ENCODE measurements at regions not wholly inside any gene's neighbourhood (a gene's known extent, or its start where the extent isn't known, plus 50 kb on each side); places are given as distances from the start of the nearest gene placed in this dataset.

DNA sequence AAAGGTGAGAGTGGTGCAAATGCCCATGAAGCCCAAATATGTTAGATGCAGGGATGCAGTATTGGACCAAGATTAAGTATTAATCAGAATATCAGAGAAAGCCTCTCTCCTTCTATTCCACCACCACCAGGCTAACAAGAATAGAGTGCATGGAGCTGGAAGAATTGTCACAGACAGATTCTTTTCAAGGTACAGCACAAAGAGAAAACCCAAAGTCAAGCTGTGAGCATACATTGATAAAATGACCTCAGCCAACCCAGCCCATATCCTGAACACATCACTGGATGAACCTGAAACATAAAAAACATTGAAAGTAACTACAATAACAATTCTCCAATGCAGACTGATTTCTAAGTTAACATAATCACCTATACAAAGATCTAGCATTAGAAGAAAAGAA lies 445.7 kb upstream of the NETO1 start:
- intact Hi-C loops (cut with DNase I) = no loop called here

DNA sequence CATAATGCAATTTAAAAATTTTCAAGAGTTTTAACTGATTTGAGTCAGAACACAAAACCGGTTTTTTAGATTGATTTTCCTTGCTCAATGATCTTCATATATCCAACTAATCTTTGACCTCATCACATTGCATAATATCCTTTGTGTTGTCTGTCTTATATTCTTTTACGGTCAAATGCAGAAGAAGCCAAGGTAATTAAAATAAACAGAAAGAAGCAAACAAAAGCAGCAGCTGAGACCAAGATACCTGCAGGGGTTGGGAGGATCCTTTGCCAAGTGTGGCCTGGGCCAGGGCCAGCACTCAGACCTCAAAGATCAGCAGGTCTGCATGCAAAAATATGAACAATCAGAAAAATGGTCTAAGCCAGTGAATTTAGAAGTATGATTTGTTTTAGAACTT lies 428.9 kb upstream of the NETO1 start:
- intact Hi-C loops (cut with DNase I) = no loop called here
- no peak for DNase-seq (ENCODE audit: low spot score)

More for the DNA sequence above, 445.7 kb upstream of the NETO1 start:
- DNase-seq (ENCODE audit: low spot score) = no peak

DNA sequence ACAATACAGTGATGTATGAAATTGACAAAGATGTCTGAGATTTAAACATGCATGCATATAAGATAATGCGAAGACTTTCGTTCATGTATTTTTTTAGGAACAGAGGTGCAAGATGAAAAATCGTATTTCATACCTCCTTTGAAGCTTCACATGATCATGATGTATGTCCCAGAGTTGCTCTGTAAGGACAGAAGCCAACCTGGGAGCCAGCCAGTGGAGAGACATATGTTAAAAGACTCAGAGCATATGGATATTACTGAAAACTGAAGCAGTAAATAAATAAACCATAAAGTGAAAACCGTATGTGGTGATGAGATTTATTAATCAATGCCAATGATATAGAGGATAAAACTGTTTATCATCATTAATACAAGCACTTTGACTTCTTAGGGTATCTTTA lies 424.4 kb upstream of the NETO1 start:
- intact Hi-C loops (cut with DNase I) = no loop called here
- no peak for DNase-seq (ENCODE audit: low spot score)

DNA sequence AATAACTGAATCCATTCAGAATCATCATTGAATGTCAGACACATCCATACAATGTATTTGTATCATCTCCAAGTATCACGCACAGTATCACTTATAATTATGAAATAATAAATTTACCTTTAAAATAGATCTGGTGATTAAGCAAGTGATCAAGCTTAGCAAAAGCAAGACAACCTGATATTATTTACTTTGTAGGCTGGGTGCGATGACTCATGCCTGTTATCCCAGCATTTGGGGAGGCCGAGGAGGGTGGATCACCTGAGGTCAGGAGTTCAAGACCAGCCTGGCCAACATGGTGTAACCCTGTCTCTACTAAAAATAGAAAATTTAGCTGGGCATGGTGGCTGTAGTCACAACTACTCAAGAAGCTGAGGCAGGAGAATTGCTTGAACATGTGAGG lies 421.0 kb upstream of the NETO1 start:
- intact Hi-C loops (cut with DNase I) = no loop called here
- no peak for DNase-seq (ENCODE audit: low spot score)

DNA sequence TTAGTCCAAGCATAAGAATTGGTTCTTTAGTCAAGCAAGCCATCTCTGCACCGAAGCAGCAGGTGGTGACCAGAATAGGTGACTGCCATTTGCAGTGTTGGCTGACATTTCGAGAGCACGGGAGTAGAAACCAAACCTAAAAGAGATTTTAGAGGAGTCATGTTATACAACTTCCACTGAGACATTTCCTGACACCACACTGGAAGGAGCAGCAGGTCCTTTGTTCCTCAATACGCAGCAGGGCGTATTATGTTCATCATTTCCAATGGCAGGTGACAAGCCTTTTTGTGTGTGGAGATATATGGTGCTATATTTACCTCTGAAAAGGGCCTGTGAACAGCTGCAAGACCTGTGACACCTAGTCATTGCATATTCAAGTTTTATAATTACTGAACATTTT lies 418.8 kb upstream of the NETO1 start:
- no peak for DNase-seq (ENCODE audit: low spot score)
- intact Hi-C loops (cut with DNase I) = no loop called here

DNA sequence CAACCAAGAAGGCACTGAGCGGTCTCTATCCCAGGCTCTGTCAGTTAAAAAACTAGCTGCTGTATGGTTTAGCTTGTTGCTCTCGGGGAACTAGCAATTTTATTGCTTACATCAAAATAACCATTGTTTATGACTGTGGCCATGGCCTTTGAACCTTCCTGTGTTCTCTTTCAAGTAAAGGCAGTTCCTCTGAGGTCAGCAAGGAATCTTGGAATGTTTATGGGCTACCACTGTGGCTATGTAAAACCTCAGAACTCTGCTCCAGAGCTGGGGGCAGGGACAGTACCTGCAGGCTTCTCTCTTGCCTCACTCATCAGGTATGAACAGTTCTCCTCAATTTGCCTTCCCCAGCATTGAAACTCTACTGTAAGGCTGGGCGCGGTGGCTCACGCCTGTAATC lies 416.0 kb upstream of the NETO1 start:
- DNase-seq (ENCODE audit: low spot score) = no peak
- intact Hi-C loops (cut with DNase I) = no loop called here

DNA sequence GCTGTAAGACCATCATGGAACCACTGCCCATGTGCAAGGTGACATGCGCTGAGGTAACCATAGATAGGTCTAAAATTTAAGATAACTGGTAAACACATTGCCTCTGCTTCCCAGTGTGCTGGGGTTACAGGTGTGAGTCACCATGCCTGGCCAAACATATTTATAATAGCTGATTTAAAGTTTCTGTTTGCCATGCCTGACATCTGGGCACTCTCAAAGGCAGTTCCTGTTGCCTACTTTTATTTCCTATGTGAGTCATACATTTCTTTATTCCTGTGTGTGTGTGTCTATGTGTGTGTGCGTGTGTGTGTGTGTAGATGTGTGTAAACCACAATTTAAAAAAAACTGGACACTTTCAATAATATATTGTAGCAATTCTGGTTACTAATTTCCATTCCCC lies 415.2 kb upstream of the NETO1 start:
- no peak for DNase-seq (ENCODE audit: low spot score)
- intact Hi-C loops (cut with DNase I) = no loop called here

DNA sequence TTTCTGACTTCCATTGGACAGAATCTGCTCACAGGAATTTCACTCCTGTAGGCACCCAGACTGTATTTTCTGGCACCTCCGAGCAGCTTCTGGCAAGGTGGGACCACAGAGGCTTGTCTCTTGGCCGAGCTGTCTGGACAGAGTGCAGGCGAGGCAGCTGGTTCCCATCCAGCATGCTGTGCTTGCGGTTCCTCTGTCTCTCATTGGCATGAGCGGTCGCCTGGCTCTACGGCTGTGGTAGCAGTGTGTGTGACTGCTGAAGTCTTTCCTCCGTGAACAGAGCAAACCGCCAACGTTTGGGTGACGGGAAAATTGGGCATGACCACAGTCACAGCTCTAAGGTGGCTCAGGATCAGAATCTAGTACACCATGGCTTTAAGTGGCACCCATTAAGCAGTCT lies 411.7 kb upstream of the NETO1 start:
- intact Hi-C loops (cut with DNase I) = loop anchor here (2.0 kb wide), 1 partner anchor 39 kb away; no protein-coding TSS in a partner anchor
- DNase-seq (ENCODE audit: low spot score) = peak; percentile 87

DNA sequence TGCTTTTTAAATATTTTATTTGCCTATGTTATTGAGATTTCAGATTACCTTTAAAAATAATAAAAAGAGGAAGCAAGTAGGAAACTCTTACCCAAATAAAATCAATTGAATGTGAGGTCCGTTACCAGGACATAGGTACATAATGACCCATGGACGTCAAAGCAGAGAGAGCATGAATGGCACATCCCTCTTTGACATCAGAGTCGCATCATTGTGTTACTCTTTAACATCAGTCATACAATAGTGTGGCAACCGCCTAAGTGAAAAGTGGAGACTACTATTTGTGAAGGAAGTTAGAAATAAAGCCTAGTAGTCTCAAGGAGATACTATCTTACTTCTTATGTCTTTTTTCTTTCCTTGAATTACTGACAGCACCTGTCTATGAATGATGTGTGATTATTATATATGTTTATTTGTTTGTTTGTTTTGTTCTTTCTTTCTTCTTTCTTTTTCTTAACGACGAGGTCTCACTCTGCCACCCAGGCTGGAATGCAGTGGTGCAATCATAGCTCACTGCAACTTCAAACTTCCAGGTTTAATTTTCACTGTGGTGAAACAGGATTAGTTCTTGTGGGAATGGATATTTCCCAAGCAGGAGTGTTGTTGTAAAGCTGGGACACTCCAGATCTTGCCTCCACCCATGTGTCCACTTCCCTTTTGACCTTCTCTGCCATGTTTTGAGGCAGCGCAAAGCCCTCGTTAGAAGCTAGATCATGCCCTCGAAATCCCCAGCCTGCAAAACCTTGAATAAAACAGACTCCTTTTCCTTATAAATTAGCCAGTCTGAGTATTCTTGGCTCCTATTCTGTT lies 407.2 kb upstream of the NETO1 start:
- intact Hi-C loops (cut with DNase I) = no loop called here
- no peak for DNase-seq (ENCODE audit: low spot score)

DNA sequence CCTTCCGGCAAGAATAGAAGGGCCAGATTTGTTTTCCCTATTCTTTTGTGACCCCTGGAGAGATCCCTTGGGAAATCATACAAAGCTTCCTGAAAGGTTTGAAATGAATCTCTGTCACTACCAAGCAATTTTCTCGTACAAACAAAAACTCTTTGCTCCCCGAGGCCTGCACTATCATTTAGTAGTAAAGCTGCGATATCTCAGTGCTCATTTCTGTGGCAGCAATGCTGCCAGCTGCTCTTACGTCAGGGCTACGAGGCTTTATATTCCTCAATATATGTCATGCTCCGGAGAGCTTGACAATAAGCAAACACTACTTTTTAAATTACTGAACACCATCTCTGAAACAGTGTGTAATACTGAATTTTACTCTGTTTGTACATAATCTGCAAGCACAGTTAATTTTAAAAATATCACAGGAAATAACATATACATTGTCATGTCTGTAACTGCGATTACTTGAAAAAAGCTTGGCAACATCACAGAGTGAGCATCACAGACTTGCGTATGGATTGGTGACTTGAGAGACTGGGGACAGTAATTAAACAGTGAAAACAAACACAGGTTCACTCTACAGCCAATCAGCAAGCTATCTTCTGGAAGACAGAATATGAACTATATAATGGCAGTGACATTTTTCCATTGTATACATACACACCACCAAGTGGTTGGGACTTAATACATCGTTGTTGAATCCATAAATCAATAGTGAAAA lies 403.3 kb upstream of the NETO1 start:
- DNase-seq (ENCODE audit: low spot score) = no peak
- intact Hi-C loops (cut with DNase I) = no loop called here

DNA sequence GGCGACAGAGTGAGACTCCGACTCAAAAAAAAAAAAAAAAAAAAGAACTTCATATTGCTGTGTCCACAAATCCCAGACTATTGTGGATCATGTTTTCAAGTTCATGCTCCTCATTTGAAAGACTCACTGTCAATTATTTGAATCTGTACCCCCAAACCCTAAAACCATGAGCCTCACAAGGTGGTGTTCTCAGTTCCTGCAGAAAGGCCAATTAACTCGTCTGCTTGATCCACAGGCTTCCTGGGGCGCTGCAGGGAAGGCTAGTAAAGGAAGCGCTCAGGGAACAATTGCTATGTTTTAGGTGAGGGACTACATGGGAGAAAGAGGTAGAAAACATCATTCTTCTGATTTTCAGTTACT lies 396.8 kb upstream of the NETO1 start:
- no peak for DNase-seq (ENCODE audit: low spot score)
- intact Hi-C loops (cut with DNase I) = no loop called here

DNA sequence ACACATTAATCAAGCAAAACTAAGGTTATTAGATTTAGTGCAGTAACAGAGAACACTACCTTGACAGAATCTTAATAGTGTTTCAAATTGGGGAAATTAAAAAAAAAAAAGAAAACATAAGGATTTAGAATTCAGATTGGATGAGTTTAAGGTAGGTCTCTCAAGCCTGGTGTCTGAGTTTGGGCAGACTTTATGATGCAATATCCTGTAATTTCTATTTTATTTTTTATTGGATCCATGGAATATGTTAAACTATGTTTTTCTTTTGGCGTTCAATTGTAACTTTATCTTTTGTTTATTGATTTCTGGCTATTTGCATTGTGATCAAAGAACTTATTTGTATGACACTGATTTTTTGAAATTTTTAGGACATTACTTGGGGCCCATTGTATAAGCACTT lies 394.1 kb upstream of the NETO1 start:
- DNase-seq (ENCODE audit: low spot score) = no peak
- intact Hi-C loops (cut with DNase I) = no loop called here

DNA sequence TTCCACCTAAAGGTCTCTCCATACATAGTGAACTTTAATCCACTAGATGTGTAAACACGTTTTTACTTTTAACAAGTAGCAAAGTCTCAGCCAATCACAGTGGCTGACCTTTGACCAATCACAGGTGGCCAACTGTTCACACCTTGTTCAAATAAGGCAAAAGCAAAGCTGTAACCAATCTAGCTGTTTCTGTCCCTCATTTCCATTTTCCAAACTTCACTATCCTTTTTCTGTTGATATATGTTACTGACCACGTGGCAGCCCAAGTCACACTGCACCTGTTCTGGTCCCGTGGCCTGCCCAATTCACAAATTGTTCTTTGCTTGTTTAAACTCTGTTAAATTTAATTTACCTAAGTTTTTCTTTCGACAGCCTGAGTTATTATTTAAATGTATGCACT lies 393.5 kb upstream of the NETO1 start:
- no peak for DNase-seq (ENCODE audit: low spot score)
- intact Hi-C loops (cut with DNase I) = no loop called here

DNA sequence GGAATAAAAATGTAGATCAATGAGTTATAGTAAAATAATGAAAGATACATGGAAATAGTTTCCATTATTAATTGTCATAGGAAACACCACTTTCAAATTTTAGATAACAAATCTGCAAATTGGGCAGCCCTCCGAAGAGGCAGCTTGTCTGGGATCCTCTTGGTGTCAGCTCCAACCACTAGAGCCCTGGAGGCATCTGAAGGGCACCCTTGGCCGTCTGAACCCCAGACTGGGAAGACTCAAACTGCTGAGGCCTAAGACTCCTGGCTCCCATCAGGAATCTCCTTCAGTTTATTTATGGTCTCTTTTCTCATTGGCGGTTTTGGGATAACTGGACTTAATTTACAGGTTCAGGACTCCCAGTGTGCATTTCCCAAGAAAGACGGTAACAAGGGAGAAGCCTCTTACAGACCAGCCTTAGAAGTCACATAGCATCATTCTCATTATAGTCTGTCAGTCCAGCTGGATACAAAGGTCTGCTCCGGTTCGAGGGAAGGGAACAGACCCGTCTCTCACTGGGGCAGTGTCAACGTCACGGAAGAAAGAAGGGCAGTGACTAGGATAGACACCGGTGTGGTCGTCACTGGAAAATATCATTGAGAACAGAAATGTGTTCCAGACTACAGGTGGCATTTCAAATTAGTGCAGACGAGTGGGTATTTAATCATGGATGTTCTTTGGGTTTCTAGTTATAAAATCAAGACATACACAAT lies 390.7 kb upstream of the NETO1 start:
- DNase-seq (ENCODE audit: low spot score) = no peak
- intact Hi-C loops (cut with DNase I) = no loop called here

DNA sequence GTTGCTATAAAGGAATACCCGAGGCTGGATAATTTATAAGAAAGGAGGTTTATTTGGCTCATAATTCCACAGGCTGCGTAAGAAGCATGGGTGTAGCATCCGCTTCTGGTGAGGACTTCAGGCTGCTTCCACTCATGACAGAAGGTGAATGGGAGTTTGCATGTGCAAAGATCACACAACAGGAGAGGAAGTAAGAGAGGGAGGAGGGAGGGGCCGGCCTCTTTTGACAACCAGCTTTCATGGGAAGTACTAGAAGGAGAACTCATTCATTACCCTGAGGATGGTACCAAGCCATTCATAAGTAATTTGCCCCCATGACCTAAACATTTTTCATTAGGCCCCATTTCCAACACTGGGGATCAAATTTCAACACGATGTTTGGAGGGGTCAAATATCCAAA lies 386.8 kb upstream of the NETO1 start:
- intact Hi-C loops (cut with DNase I) = no loop called here
- DNase-seq (ENCODE audit: low spot score) = no peak

DNA sequence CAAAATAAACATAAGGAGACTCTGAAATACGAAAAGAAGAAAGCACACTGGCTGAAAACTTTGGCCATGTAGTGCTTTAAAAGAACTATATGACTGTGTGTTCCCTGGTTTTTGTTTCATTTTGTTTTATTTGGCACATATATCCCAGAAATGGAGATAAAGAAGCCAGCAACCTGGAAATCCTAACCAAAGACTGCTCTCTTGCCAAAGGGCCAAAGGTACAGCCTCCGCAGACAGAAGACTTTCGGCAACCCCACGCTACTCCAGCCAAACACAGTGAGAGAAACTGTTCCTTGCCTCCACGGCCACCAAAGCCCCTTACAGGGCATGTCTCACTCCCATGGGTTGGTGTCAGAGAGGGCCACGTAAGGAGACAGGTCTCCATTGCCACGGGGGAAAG lies 381.2 kb upstream of the NETO1 start:
- DNase-seq (ENCODE audit: low spot score) = no peak

DNA sequence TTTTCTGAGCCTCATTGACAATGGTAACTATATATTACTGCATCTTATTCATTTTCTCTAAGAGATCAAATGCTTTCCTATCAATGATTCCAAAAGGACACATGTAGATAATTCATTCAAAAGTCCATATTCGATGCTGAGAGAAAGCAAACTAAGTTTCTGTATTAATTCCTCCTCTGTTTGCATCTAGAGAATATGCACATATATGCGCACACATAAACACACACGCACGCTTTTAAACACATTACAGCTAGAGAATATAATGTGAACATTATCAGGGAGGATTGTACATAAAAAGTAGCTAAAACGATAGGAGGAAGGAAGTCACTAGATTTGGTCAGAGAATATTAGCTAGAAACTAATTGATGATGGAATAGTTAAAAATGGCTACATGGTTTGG lies 379.0 kb upstream of the NETO1 start:
- no peak for DNase-seq (ENCODE audit: low spot score)
- intact Hi-C loops (cut with DNase I) = no loop called here

More for the DNA sequence above, 381.2 kb upstream of the NETO1 start:
- intact Hi-C loops (cut with DNase I) = no loop called here

DNA sequence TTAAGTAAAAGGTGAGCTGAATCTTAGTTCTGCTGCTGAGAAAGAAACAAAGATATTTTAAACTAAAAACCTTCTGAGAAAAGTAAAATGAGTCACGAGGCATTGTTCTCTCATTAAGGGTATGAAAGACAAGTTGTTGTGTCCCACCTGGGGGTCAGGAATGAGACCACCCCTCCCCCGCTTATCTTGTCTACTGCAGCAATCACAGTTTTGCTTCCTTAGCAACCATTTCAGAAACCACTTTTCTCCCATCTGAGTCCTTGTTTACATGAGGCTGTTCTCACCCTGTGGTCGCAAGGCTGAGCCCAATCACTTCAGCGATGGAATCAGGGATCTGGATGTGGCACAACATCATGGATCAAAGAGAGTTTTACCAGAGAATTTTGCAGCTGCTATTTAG lies 377.6 kb upstream of the NETO1 start:
- intact Hi-C loops (cut with DNase I) = no loop called here
- DNase-seq (ENCODE audit: low spot score) = no peak

DNA sequence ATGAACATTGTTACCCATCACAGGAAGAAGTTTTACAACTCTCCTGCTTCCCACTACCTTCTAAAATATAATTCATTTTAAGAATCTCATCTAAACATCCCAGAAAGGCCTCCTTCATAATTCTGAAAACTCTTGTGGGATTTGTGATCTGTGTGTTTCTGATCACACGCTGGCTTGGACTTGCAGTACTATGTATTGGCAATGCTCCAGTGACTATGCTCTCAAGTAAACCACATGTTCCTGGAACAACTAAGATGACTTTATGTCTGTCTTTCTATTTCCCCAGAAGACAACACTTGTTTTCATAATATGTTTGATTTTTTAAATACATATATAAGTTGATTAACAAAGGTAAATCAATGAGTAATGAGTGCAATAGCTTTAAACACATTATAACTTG lies 376.6 kb upstream of the NETO1 start:
- DNase-seq (ENCODE audit: low spot score) = no peak
- intact Hi-C loops (cut with DNase I) = no loop called here

DNA sequence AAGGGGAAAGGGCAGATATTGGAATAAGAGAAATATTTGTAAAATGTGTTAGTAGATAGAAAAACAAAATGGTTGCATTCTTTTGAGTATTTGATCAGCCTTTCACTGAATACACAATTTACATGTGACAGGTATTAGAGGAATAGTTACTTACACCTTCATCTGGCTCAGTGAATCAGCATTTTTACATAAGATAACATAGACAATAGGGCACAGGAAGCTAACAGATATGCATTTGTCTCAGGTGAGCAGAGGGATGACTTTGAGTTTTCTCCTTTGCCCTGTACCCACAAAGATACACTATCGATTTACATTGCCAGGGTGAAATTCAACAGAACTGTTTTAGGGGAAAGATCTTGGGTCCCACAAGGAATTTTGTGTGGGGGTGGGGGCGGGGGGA lies 373.1 kb upstream of the NETO1 start:
- no peak for DNase-seq (ENCODE audit: low spot score)
- intact Hi-C loops (cut with DNase I) = no loop called here

DNA sequence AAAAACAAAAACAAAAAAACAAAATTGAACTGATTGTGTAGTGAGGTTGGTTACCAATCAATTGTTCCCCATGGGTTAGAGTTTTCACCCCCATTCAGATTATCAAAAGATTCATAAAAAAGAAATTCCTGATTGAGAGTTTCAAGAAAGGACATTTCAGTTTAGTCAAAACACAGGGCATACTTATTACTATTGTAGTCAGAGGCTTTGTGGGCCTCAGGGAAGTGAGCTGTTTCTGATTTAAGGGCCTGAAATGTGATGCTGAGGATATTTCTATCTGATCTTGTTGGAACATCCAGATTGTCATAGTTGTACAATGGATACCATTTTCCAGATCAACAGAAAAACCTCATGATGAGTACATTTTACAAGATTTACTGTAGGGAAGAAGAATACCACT lies 368.1 kb upstream of the NETO1 start:
- no peak for DNase-seq (ENCODE audit: low spot score)
- intact Hi-C loops (cut with DNase I) = no loop called here
